ENCODE measurements at regions not wholly inside any gene's neighbourhood (a gene's known extent, or its start where the extent isn't known, plus 50 kb on each side); places are given as distances from the start of the nearest gene placed in this dataset.
"Not testable (repeated sequence)": the region's sequence is repeated elsewhere in the genome, so short reads cannot be mapped to it uniquely, and the experiment has no call there.

DNA sequence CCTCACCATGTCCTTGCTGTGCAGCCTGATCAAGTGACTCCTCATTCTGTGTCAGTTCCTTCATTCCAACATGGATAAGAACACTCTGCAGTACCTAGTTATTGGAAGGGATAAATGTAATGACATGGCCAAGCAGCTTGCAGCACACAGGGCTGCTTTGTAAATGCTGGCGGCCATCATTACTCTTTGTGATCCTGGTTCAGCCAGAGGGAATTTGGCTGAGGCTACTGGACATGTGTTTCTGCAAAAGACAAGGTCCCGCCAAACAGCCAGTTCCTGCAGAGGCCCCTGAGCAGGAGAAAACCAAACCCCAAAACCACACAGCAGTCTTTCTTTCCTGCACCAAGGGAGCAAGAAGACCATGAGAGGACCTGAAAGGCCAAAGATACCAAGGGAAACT is 495.8 kb downstream of the AJAP1 start:
- no peak for DNase-seq (ENCODE audit: low read depth, low spot score)

DNA sequence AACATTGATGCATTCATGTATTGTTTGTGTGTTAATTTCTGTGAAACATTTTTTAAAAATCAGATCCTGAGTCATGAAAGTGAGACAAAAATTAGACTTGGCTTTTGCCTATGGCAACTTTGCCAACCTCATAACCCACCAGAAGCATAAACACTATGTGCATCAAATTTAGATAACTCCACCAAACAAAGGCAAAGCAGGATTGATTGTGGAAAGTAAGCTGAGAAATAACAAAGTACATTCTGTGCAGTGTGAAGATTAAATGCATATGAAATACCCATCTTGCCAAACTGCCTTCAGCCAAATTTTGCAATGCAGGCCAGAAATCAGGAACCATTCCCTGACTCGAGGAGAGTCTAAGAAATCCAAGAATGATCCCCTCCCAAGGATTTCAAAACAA is 493.4 kb downstream of the AJAP1 start:
- no peak for DNase-seq (ENCODE audit: low read depth, low spot score)

- no peak for DNase-seq (ENCODE audit: low read depth, low spot score)
These were observed 488.0 kb downstream of the AJAP1 start for GRCh38 chr1:5142389-5142788.

DNA sequence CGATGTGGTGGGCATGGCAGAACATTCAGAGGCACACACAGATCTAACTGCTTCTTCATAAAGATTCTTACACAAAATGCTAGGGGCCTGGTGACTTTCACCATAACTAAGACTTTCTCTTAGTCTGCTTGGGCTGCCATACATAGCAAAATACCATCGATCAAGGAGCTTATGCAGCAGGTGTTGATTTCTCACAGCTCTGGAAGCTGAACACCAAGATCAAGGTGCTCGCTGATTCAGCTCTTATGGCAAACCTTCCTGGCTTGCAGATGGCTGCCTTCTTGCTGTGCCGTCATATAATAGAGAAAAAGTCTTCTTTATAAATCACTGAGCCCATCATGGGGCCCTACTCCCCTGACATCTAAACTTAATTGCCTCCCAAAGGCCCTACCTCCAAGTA is 487.3 kb downstream of the AJAP1 start:
- no peak for DNase-seq (ENCODE audit: low read depth, low spot score)

- DNase-seq (ENCODE audit: low read depth, low spot score), result no peak
These were observed 486.6 kb downstream of the AJAP1 start for GRCh38 chr1:5140962-5141361.

DNA sequence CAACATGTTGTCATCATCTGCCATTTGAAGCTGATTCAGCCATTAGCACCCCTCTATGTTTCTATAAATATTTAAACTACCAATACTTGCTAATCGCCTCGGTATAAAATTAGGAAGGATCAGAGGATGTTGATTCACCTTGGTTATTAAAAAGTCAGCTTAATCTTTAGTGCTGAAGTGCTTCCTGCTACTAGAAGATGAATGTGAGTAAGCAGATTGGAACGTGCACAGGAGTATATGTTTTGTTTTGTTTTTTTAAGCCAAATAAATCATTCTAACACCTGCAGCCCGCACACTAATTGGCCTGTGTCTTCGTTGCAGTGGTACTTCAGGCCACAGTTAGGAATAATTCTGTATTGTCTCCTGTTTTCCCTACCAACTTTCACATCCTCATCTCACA is 485.7 kb downstream of the AJAP1 start:
- no peak for DNase-seq (ENCODE audit: low read depth, low spot score)

- no peak for DNase-seq (ENCODE audit: low read depth, low spot score)
These were observed 475.4 kb downstream of the AJAP1 start for GRCh38 chr1:5129746-5130355.

DNA sequence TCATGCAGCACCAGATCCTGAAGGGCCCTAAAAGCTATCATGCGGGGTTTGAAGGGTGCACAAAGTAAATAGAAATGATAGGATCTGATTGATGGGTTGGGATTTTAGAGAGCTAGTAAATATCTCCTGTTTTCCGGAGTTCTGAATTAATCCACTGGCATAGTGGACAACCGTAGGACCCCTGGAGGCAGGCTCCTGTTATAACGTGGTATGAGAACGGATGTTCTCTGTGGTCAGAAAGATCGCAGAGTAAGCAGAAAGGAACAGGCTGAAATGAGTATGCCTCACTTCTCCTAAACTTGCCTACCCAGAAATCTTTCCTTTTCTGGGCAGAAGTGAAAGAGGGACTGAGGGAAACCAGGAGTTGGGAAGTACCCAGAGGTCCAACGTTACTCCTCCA is 470.8 kb downstream of the AJAP1 start:
- DNase-seq (ENCODE audit: low read depth, low spot score), result no peak

GRCh38 chr1:5120559-5120958 is 466.1 kb downstream of the AJAP1 start:
- DNase-seq (ENCODE audit: low read depth, low spot score), result no peak

- no peak for DNase-seq (ENCODE audit: low read depth, low spot score)
These were observed 465.2 kb downstream of the AJAP1 start for GRCh38 chr1:5119366-5120234.

DNA sequence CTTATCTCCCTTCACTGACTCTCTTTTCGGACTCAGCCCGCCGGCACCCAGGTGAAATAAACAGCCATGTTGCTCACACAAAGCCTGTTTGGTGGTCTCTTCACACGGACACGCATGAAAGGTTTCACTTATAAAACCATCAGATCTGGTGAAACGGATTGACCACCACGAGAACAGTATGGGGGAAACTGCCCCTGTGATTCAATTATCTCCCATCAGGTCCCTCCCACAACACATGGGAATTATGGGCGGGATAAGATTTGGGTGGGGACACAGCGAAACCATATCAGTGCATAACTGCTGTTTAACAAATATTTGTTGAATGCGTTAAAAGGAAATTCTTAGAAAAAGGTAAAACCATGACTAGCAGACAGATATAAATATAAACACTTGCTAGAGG is 464.4 kb downstream of the AJAP1 start:
- not testable (repeated sequence) for DNase-seq (ENCODE audit: low read depth, low spot score)

DNA sequence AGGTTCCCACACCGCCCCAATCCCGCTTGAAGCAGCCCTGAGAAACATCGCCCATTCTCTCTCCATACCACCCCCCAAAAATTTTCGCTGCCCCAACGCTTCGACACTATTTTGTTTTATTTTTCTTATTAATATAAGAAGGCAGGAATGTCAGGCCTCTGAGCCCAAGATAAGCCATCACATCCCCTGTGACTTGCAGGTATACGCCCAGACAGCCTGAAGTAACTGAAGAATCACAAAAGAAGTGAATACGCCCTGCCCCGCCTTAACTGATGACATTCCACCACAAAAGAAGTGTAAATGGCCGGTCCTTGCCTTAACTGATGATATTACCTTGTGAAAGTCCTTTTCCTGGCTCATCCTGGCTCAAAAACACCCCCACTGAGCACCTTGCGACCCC is 463.9 kb downstream of the AJAP1 start:
- DNase-seq (ENCODE audit: low read depth, low spot score), result not testable (repeated sequence)

GRCh38 chr1:5111581-5111980 is 457.2 kb downstream of the AJAP1 start:
- DNase-seq (ENCODE audit: low read depth, low spot score), result no peak

DNA sequence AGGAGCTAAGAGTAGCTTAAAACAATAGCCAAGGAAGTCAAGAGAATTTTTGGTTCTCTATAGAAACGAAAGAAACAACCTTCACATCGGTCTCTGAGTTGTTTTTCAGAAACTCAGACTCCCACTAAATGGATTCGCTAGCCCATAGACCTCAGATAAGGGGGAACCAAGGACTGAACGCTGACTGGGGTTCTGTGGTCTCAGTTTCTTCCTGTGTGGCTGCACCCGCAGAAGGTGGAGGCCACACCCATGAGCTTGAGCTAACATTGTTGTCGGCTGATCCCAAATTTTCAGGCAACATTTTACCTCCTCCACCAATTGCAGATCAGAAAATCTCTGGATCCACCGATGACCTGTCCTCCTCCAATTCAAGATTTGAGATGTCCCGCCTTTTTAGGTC is 456.1 kb downstream of the AJAP1 start:
- no peak for DNase-seq (ENCODE audit: low read depth, low spot score)

- DNase-seq (ENCODE audit: low read depth, low spot score), result no peak
These were observed 455.2 kb downstream of the AJAP1 start for GRCh38 chr1:5109633-5110032.

DNA sequence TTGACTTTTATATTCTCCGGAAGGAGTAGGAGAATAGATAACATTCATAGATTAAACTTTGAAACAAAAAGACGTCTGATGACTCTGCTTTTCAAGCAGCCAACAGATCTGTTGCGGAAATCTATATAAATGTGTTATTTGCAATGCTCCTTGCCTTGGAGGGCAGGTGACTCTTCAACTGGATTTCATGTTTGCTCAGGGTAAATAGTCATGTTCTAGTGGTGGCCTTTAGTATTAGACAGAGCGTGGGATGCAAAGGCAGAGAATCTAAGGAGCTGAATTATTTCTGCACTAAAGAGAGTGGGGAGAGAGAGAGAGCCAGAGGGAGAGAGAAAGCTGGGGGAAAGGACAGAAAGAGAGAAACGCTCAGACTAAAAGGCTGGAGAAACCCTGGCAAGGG is 454.3 kb downstream of the AJAP1 start:
- no peak for DNase-seq (ENCODE audit: low read depth, low spot score)

DNA sequence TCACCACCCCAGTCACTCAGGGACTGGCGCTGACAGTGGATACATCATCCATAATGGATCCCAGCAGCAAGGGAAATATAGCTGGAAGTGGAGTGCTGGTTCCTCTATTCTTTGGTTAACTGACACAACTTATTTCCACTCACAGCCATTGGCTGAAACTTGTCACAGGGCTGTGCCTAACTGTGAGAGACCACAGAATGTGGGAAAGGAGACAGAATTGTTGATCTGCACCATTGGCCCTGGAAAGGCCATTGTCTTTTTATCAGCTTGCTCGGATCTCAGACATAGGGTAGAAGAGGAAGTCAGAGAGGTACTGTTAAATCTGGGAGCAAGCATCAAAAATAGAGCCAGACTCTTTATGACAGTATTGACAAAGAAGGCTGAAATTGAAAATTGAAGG is 451.3 kb downstream of the AJAP1 start:
- no peak for DNase-seq (ENCODE audit: low read depth, low spot score)

DNA sequence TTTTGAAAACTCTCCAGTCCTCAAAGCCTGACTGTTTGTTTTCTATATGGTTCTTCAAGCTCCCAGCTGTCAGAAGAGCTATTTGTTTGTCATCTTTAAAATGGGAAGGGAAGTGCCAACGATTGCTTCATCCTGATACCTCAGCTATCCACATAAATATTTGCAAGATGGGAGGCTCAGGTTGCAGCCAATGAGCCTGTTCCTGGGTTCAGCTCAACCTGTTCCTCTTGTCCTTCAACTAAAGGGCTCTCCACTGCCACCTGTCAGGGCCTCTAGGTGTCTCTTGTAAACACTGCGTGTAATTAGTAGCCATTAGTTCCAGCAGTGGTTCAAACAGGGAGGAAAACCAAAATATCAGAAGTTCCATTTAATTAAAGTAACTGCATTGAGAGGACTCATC is 445.1 kb downstream of the AJAP1 start:
- DNase-seq (ENCODE audit: low read depth, low spot score), result no peak

DNA sequence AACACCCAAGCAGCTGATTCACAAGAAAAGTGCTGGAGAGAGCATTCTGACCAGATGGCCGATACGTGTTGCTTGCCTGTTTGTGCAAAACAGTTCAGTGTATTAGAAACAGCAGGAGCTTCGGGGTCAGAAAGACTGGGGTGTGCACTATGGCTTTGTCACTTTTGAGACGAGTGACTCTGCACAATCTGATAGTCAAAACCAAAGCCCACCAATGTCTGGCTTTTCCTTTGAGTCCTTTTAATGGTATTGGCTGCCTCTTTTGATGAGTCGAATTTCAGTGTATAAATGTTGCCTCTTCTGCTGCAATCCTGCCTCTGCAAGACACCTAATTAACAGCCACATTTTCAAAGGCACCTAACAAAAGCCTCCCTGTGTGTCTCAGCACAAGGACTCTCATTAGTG is 444.6 kb downstream of the AJAP1 start:
- no peak for DNase-seq (ENCODE audit: low read depth, low spot score)

- DNase-seq (ENCODE audit: low read depth, low spot score), result no peak
These were observed 438.6 kb downstream of the AJAP1 start for GRCh38 chr1:5093042-5093441.

DNA sequence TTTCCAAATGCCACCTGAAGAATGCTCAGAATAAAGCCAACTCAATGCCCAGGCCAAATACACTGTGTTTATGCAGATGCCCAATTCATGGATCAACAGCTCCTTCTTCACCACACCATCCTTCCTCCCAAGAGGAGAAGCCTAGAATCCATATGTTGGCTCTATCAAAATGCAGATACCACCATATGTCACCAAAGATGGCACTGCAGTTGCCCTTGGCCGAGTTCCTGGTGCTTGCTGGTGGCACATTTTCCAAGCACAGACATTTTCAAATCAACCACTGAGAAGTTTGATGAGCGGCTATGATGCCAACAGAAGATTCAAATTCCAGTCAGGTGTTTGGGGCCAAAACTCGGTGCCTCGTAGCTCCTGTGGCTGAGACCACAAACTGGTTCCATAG is 430.3 kb downstream of the AJAP1 start:
- no peak for DNase-seq (ENCODE audit: low read depth, low spot score)

GRCh38 chr1:5067246-5067645 is 412.8 kb downstream of the AJAP1 start:
- no peak for DNase-seq (ENCODE audit: low read depth, low spot score)

DNA sequence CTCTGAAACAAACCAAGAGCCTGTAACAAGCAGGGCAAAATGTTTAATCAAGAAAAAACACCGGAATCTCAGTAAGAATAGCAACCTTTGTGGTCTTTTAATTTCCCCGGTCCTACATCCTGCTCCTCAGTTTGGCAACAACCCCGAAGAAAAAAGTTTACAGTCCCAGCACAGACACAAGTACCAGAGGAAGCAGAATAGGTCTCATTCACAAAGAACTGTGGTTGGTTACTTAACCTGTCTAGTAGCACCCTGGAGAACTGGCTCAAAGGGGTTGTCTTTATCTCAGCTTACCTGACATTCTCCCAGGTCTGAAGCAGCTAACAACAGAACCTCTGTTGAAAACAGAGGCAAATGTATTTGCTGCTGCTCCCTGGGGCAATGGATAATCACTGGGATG is 399.3 kb downstream of the AJAP1 start:
- no peak for DNase-seq (ENCODE audit: low read depth, low spot score)

Measured in iPS DF 19.7 (cell line).